ENCODE measurements at regions not wholly inside any gene's neighbourhood (a gene's known extent, or its start where the extent isn't known, plus 50 kb on each side); places are given as distances from the start of the nearest gene placed in this dataset.

GRCh38 chr11:128066399-128066798 lies 521.0 kb downstream of the ETS1 start:
- Histone ChIP-seq H3K27ac (no peak overlapping the region), H3K36me3 (no peaks in the 10 kb centered on the region), H3K4me1 (peaks cover 0 to 10% (median under 1%) of the 10 kb centered on the region in 4 donors), H3K4me3 (no peak overlapping the region), H3K27me3 (no peaks in the 10 kb centered on the region), H3K9me3 (no peaks in the 10 kb centered on the region)
- intact Hi-C loops (cut with DNase I; ENCODE audit: low total_unique reads), result no loop called here
- no peak for DNase-seq
- no peak for TF ChIP-seq CTCF (IDR thresholded peaks at IDR 0.05)

GRCh38 chr11:128061281-128061871 lies 526.0 kb downstream of the ETS1 start:
- no peak for TF ChIP-seq CTCF (IDR thresholded peaks at IDR 0.05)
- Histone ChIP-seq H3K4me3 (no peak overlapping the region), H3K9me3 (no peaks in the 10 kb centered on the region), H3K4me1 (peaks cover 0 to 25% (median 7%) of the 10 kb centered on the region in 4 donors), H3K36me3 (no peaks in the 10 kb centered on the region), H3K27ac (peak overlapping the region; percentile 37 to 38), H3K27me3 (no peaks in the 10 kb centered on the region)
- intact Hi-C loops (cut with DNase I; ENCODE audit: low total_unique reads), result no loop called here
- no peak for DNase-seq

- no peaks in the 10 kb centered on the region for H3K27me3 ChIP-seq
- no peaks in the 10 kb centered on the region for H3K36me3 ChIP-seq
- no peak for TF ChIP-seq CTCF (IDR thresholded peaks at IDR 0.05)
- H3K4me3 ChIP-seq, result no peak overlapping the region
- intact Hi-C loops (cut with DNase I; ENCODE audit: low total_unique reads), result no loop called here
- peaks cover 0 to 25% (median 7%) of the 10 kb centered on the region in 4 donors for H3K4me1 ChIP-seq
- H3K9me3 ChIP-seq, result no peaks in the 10 kb centered on the region
- DNase-seq, result no peak
- H3K27ac ChIP-seq, result peak overlapping the region in 1 of 2 donors; percentile 27
Measured at GRCh38 chr11:128058580-128059208, 528.7 kb downstream of the ETS1 start.

GRCh38 chr11:128057786-128058395 lies 529.5 kb downstream of the ETS1 start:
- H3K27ac ChIP-seq, result no peak overlapping the region
- DNase-seq, result no peak
- no peaks in the 10 kb centered on the region for H3K9me3 ChIP-seq
- peaks cover 0 to 32% (median 10%) of the 10 kb centered on the region in 4 donors for H3K4me1 ChIP-seq
- no peak for TF ChIP-seq CTCF (IDR thresholded peaks at IDR 0.05)
- intact Hi-C loops (cut with DNase I; ENCODE audit: low total_unique reads), result no loop called here
- H3K4me3 ChIP-seq, result no peak overlapping the region
- no peaks in the 10 kb centered on the region for H3K36me3 ChIP-seq
- H3K27me3 ChIP-seq, result no peaks in the 10 kb centered on the region

GRCh38 chr11:128055576-128056217 lies 531.7 kb downstream of the ETS1 start:
- H3K27ac ChIP-seq, result no peak overlapping the region
- no peak for TF ChIP-seq CTCF (IDR thresholded peaks at IDR 0.05)
- DNase-seq, result no peak
- H3K9me3 ChIP-seq, result no peaks in the 10 kb centered on the region
- intact Hi-C loops (cut with DNase I; ENCODE audit: low total_unique reads), result no loop called here
- no peaks in the 10 kb centered on the region for H3K36me3 ChIP-seq
- H3K27me3 ChIP-seq, result no peaks in the 10 kb centered on the region
- no peak overlapping the region for H3K4me3 ChIP-seq
- peaks cover 0 to 28% (median 9%) of the 10 kb centered on the region in 4 donors for H3K4me1 ChIP-seq

Data from tibial artery (tissue), 4 donors.